DND-41 (cell line): ENCODE measurements at regions not wholly inside any gene's neighbourhood (a gene's known extent, or its start where the extent isn't known, plus 50 kb on each side); places are given as distances from the start of the nearest gene placed in this dataset.

Experiments
- CTCF ChIP-seq: IDR thresholded peaks from 2 replicates; pipeline ENCODE4 v1.5.1; 2012; ENCODE audit warnings: borderline replicate concordance, low read length, moderate library complexity, mild to moderate bottlenecking; ENCODE audit not compliant: poor library complexity, severe bottlenecking; ENCODE audit errors: extremely low read depth
- EZH2 ChIP-seq: IDR thresholded peaks from 3 replicates; pipeline ENCODE4 v1.6.1; 2012; ENCODE audit warnings: borderline replicate concordance, low read depth, mild to moderate bottlenecking, moderate library complexity, low read length, inconsistent platforms; ENCODE audit not compliant: severe bottlenecking

- TF ChIP-seq CTCF (no peak), EZH2 (no peak)
Measured at GRCh38 chr5:133723126-133723525, 110.8 kb upstream of the FSTL4 start.
